RWPE2 (cell line): ENCODE measurements at regions not wholly inside any gene's neighbourhood (a gene's known extent, or its start where the extent isn't known, plus 50 kb on each side); places are given as distances from the start of the nearest gene placed in this dataset.
"Not testable (repeated sequence)": the region's sequence is repeated elsewhere in the genome, so short reads cannot be mapped to it uniquely, and the experiment has no call there.

Experiments used
- ATAC-seq: fragments of 200-7000 bp; cut with Tn5 transposase; 3 replicates; pipeline ENCODE4 v1.9.1; 2021; ENCODE audit warnings: low read depth
- DNase-seq: peaks from one replicate; pipeline ENCODE4 v3.0.0-alpha.2; 2020; ENCODE audit warnings: low spot score
- H3K27ac ChIP-seq: fragments of 450-650 bp; 2 replicates; pipeline ENCODE4 v1.5.1; 2017; ENCODE audit warnings: mild to moderate bottlenecking; ENCODE audit not compliant: poor library complexity, severe bottlenecking
- H3K27me3 ChIP-seq: fragments of 250-450 bp; sonication (Bioruptor Pico); 2 replicates; pipeline ENCODE4 v1.5.1; 2021; ENCODE audit warnings: mild to moderate bottlenecking, moderate library complexity; ENCODE audit not compliant: insufficient read depth, poor library complexity, severe bottlenecking
- H3K36me3 ChIP-seq: fragments of 250-450 bp; sonication (Bioruptor Pico); 2 replicates; pipeline ENCODE4 v1.5.1; 2020; ENCODE audit warnings: low read depth, mild to moderate bottlenecking, moderate library complexity
- H3K4me1 ChIP-seq: fragments of 250-450 bp; sonication (Bioruptor Pico); 2 replicates; pipeline ENCODE4 v1.5.1; 2021; ENCODE audit warnings: mild to moderate bottlenecking, moderate library complexity; ENCODE audit not compliant: insufficient read depth, poor library complexity, severe bottlenecking
- H3K4me3 ChIP-seq: fragments of 250-450 bp; sonication (Bioruptor Pico); 2 replicates; pipeline ENCODE4 v1.5.1; 2021; ENCODE audit warnings: mild to moderate bottlenecking, moderate library complexity; ENCODE audit not compliant: severe bottlenecking
- H3K9me3 ChIP-seq: fragments of 250-450 bp; sonication (Bioruptor Pico); 2 replicates; pipeline ENCODE4 v1.5.1; 2021; ENCODE audit warnings: mild to moderate bottlenecking, moderate library complexity; ENCODE audit not compliant: severe bottlenecking
- CTCF ChIP-seq: fragments of 450-650 bp; IDR thresholded peaks from one replicate; pipeline ENCODE4 v1.5.1; 2017; ENCODE audit warnings: mild to moderate bottlenecking, moderate library complexity; ENCODE audit not compliant: poor library complexity, severe bottlenecking

DNA sequence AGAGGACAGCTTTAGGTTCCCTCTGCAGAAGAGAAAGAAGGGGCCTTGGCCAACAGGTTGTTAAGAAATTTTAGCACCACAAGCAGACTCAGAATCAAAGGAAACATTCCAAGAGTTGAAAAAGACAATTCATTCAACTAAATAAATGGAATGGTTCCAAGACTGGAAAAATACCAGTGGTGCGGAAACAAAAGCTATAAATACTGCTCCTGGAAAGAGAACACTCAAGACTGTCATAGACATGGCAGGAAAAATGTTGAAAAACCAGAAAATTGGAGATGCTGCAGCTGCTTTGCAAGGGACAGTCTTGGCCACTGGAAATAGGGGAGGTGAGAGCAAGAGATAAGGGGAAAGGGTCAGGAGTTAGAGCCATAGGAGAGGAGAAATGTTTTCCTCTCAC is 312.7 kb upstream of the CYRIA start:
- no peak overlapping the region for H3K4me3 ChIP-seq
- TF ChIP-seq CTCF, result no peak
- no peak for DNase-seq
- H3K27me3 ChIP-seq, result no peaks in the 10 kb centered on the region
- ATAC-seq, result no peak
- H3K9me3 ChIP-seq, result no peaks in the 10 kb centered on the region
- no peak overlapping the region for H3K27ac ChIP-seq
- no peaks in the 10 kb centered on the region for H3K4me1 ChIP-seq
- no peaks in the 10 kb centered on the region for H3K36me3 ChIP-seq

DNA sequence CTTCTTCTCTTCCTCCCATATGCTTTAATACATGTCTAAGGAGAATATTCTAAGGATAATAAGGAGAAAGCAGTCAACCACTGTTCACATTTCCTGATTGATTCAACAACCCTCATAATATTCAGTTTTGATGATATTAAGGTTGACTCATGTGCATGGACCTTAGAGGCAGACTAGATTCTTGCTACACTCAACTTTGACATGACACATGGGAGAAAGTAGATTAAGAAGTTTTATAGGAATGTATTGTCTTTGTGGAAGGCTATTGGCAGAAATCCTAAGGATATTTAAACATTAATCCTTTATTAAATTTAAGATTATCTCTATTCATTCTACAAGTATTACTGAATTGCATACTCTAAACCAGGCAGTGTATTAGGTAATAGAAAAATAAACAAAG is 309.1 kb upstream of the CYRIA start:
- Histone ChIP-seq H3K4me3 (no peak overlapping the region), H3K9me3 (no peaks in the 10 kb centered on the region), H3K27me3 (no peaks in the 10 kb centered on the region), H3K36me3 (no peaks in the 10 kb centered on the region), H3K4me1 (no peaks in the 10 kb centered on the region), H3K27ac (no peak overlapping the region)
- no peak for DNase-seq
- ATAC-seq, result no peak
- TF ChIP-seq CTCF, result no peak

GRCh38 chr2:16973586-16974286 is 308.1 kb upstream of the CYRIA start:
- no peak for TF ChIP-seq CTCF
- Histone ChIP-seq H3K4me1 (no peaks in the 10 kb centered on the region), H3K27ac (no peak overlapping the region), H3K4me3 (no peak overlapping the region), H3K27me3 (no peaks in the 10 kb centered on the region), H3K9me3 (no peaks in the 10 kb centered on the region), H3K36me3 (no peaks in the 10 kb centered on the region)
- DNase-seq (no peak), ATAC-seq (no peak)

DNA sequence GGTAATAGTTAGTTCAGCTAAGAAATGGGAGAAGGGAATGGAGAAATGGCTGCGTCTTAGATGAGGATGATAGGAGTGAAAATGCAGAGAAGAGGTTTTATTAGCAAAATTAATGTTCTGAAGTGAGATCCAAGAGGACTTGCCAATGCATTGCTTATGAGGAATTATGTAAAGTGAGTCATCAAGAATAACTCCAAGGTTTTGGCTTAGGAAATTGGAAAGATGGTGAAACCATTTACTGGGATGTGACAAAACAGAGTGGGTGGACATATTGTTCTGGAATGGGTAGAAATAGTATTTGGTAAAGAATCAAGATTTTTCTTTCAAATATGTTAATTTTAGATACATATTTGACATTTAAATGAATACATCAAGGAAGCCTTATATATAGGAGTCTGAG is 306.6 kb upstream of the CYRIA start:
- ATAC-seq, result no peak
- Histone ChIP-seq H3K27me3 (no peaks in the 10 kb centered on the region), H3K4me3 (no peak overlapping the region), H3K27ac (no peak overlapping the region), H3K36me3 (no peaks in the 10 kb centered on the region), H3K9me3 (no peaks in the 10 kb centered on the region), H3K4me1 (no peaks in the 10 kb centered on the region)
- DNase-seq, result no peak
- no peak for TF ChIP-seq CTCF

DNA sequence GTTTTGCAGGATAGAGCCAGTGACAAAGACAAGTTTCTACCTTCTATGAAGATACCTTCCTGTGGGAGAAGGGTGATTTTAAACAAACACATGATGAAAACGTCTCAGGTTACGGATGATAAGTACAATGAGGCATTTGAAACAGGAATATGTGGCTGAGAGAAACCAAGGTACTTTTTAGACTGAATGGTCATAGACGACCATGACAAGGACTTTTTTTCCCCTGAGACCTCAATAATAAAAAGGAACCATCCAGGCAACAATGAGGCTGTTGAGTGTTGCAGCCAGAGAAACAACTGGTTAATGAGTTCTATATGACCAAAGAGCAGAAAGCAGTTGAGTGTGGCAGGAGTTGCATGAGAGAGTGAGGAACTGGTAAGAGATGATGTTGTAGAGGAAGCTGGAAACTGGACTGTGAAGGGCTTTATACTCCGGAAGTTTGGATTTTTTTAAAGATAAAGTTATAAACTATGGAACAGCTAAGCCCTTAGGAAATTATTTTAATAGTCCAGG is 306.1 kb upstream of the CYRIA start:
- H3K4me3 ChIP-seq, result no peak overlapping the region
- H3K4me1 ChIP-seq, result no peaks in the 10 kb centered on the region
- no peak overlapping the region for H3K27ac ChIP-seq
- no peaks in the 10 kb centered on the region for H3K9me3 ChIP-seq
- no peak for ATAC-seq
- no peak for TF ChIP-seq CTCF
- H3K27me3 ChIP-seq, result no peaks in the 10 kb centered on the region
- DNase-seq, result no peak
- no peaks in the 10 kb centered on the region for H3K36me3 ChIP-seq

DNA sequence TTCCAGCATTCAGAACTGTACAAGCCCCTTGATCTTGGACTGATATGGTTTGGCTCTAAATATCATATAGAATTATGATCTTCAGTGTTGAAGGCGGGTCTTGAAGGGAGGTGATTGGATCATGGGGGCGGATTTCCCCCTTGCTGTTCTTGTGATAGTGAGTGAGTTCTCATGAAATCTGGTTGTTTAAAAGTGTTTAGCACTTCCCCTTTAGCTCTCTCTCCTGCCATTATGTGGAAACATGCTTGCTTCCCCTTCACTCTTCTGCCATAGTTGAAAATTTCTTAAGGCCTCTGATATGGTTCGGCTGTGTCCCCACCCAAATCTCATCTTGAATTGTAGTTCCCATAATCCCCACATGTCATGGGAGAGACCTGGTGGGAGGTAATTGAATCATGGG is 305.3 kb upstream of the CYRIA start:
- H3K27ac ChIP-seq, result not testable (repeated sequence)

More for the DNA sequence above, 305.3 kb upstream of the CYRIA start:
- H3K36me3 ChIP-seq, H3K9me3 ChIP-seq, H3K4me1 ChIP-seq, DNase-seq, H3K4me3 ChIP-seq, H3K27me3 ChIP-seq, ATAC-seq: not testable (repeated sequence)
